ENCODE measurements at regions not wholly inside any gene's neighbourhood (a gene's known extent, or its start where the extent isn't known, plus 50 kb on each side); places are given as distances from the start of the nearest gene placed in this dataset.

DNA sequence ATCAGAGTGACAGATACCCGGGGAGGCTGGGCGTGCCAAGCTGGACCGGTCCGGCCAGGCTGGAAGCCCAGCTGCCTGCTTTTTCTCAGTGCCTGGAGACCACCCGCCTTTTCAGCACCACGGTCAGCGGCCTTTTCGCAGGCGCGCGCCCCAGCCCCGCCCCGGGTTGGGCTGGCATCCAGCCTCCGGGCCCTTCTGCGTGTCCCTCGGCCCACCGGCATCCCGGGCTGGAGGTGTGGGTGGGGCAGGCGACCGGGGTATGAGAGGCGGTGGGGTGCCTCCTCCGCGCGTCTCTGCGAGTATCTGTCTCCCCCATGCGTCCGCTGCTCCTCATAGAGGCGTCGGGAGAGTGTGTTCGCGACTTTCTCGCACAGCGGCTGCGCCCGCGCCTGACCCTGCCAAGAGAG is 102.5 kb downstream of the MRM1 start:
- TF ChIP-seq, protein P1, sequence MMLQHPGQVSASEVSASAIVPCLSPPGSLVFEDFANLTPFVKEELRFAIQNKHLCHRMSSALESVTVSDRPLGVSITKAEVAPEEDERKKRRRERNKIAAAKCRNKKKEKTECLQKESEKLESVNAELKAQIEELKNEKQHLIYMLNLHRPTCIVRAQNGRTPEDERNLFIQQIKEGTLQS (CRISPR knock-in tag; conservative IDR thresholded peaks at IDR 0.05): no peak
- TF ChIP-seq USF1 (CRISPR knock-in tag; IDR thresholded peaks at IDR 0.05) (peak; percentile 72; the same call in 1 of the 2 replicates), GRHL2 (CRISPR knock-in tag; IDR thresholded peaks at IDR 0.05; ENCODE audit: insufficient replicate concordance, severe bottlenecking) (no peak), ZNF317 (CRISPR knock-in tag; IDR thresholded peaks at IDR 0.05; ENCODE audit: borderline replicate concordance, low read depth) (no peak), E2F1 (CRISPR knock-in tag; IDR thresholded peaks at IDR 0.05) (peak; percentile 87; the same call in 1 of the 2 replicates), JUN (CRISPR knock-in tag; IDR thresholded peaks at IDR 0.05) (peak; percentile 87), ATF2 (CRISPR knock-in tag; IDR thresholded peaks at IDR 0.05; ENCODE audit: borderline replicate concordance, low read depth) (no peak), SP1 (CRISPR knock-in tag; conservative IDR thresholded peaks at IDR 0.05) (no peak; the same call in 1 of the 2 replicates), ZNF232 (CRISPR knock-in tag; IDR thresholded peaks at IDR 0.05) (peak; percentile 93)
- TF ChIP-seq, protein P2, sequence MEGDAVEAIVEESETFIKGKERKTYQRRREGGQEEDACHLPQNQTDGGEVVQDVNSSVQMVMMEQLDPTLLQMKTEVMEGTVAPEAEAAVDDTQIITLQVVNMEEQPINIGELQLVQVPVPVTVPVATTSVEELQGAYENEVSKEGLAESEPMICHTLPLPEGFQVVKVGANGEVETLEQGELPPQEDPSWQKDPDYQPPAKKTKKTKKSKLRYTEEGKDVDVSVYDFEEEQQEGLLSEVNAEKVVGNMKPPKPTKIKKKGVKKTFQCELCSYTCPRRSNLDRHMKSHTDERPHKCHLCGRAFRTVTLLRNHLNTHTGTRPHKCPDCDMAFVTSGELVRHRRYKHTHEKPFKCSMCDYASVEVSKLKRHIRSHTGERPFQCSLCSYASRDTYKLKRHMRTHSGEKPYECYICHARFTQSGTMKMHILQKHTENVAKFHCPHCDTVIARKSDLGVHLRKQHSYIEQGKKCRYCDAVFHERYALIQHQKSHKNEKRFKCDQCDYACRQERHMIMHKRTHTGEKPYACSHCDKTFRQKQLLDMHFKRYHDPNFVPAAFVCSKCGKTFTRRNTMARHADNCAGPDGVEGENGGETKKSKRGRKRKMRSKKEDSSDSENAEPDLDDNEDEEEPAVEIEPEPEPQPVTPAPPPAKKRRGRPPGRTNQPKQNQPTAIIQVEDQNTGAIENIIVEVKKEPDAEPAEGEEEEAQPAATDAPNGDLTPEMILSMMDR (IDR thresholded peaks at IDR 0.05): no peak

Measured in WTC11 (cell line).